Body of pancreas (tissue), 4 donors: ENCODE measurements at regions not wholly inside any gene's neighbourhood (a gene's known extent, or its start where the extent isn't known, plus 50 kb on each side); places are given as distances from the start of the nearest gene placed in this dataset.

ENCODE experiments used
- ATAC-seq: fragments of 150-250 bp; one replicate; pipeline ENCODE4 v1.9.1; 2016
- DNase-seq, 4 donors: peaks; one replicate each; pipeline ENCODE4 v3.0.0-alpha.2; 2019
- H3K27ac ChIP-seq, 4 donors: fragments of 200-600 bp; sonication (generic); 1 replicate in 3 of 4; 2 replicates in 1 of 4; pipeline versions ENCODE4 v1.5.1 to v1.6.1; 2016 to 2019; ENCODE audit warnings: mild to moderate bottlenecking in 1 of 4, mixed read lengths in 1 of 4, moderate library complexity in 1 of 4
- H3K27me3 ChIP-seq, 2 donors: fragments of 200-600 bp; sonication (generic); one replicate each; pipeline ENCODE4 v1.6.0; 2016; ENCODE audit warnings: mild to moderate bottlenecking in 1 of 2
- H3K36me3 ChIP-seq, 2 donors: fragments of 200-600 bp; sonication (generic); replicated peaks in 1 of 2; 2 replicates each; pipeline ENCODE4 v1.5.1; 2016; ENCODE audit warnings: low read depth in 2 of 2; ENCODE audit not compliant: insufficient read depth in 1 of 2
- H3K4me1 ChIP-seq: fragments of 200-600 bp; sonication (generic); one replicate; pipeline ENCODE4 v1.6.0; 2016
- H3K4me3 ChIP-seq, 2 donors: fragments of 200-600 bp; sonication (generic); 1 replicate in 1 of 2; 2 replicates in 1 of 2; pipeline ENCODE4 v1.5.1; 2016 to 2019
- H3K9me3 ChIP-seq, 3 donors: fragments of 200-600 bp; sonication (generic); 1 replicate in 2 of 3; 2 replicates in 1 of 3; pipeline ENCODE4 v1.5.1; 2016
- CTCF ChIP-seq, 7 experiments: fragments of 450-650 bp in 4 of 7; fragments of 200-600 bp in 3 of 7; sonication (generic) in 3 of 7; IDR thresholded peaks; one replicate each; pipeline ENCODE4 v1.5.1; 2016 to 2019; ENCODE audit warnings: antibody characterized with exemption in 7 of 7
- POLR2A ChIP-seq, 3 donors: fragments of 450-650 bp; IDR thresholded peaks; one replicate each; pipeline ENCODE4 v1.6.1; 2016; ENCODE audit warnings: antibody characterized with exemption in 3 of 3, mild to moderate bottlenecking in 2 of 3
- WGBS, 2 donors: methylation state at CpG; one replicate each; pipeline ENCODE4 v1.1.5; 2017; 5-methylcytosine and 5-hydroxymethylcytosine counted together
- intact Hi-C: fragments of 100-400 bp; cut with DNase I; formaldehyde crosslinking; loops from one replicate; pipeline ENCODE4 v1.15.1; 2023

GRCh38 chr5:136420168-136420898 lies 55.0 kb upstream of the TRPC7 start:
- intact Hi-C loops: loop anchor here (10.0 kb wide), 1 partner anchor 176 kb away; no protein-coding TSS in a partner anchor
- no peaks in the 10 kb centered on the region for H3K27me3 ChIP-seq
- no peak for ATAC-seq
- H3K36me3 ChIP-seq: no peaks in the 10 kb centered on the region
- no peaks in the 10 kb centered on the region for H3K4me1 ChIP-seq
- WGBS, 2 donors: 38 to 42% methylated on average over 5 of the region's 5 CpGs
- no peak overlapping the region for H3K27ac ChIP-seq
- H3K9me3 ChIP-seq: no peaks in the 10 kb centered on the region
- no peak overlapping the region for H3K4me3 ChIP-seq
- TF ChIP-seq POLR2A (IDR thresholded peaks at IDR 0.05): no peak
- no peak for DNase-seq

GRCh38 chr5:136418301-136418700 lies 53.0 kb upstream of the TRPC7 start:
- no peak overlapping the region for H3K27ac ChIP-seq
- H3K9me3 ChIP-seq: no peaks in the 10 kb centered on the region
- ATAC-seq (no peak), DNase-seq (no peak)
- no peak for TF ChIP-seq POLR2A (IDR thresholded peaks at IDR 0.05)
- no peak for TF ChIP-seq CTCF (IDR thresholded peaks at IDR 0.05)
- WGBS, 2 donors: 72 to 80% methylated on average over 4 of the region's 4 CpGs
- no peaks in the 10 kb centered on the region for H3K36me3 ChIP-seq
- no peaks in the 10 kb centered on the region for H3K4me1 ChIP-seq
- intact Hi-C loops: no loop called here
- no peak overlapping the region for H3K4me3 ChIP-seq
- no peaks in the 10 kb centered on the region for H3K27me3 ChIP-seq
